ENCODE measurements at regions not wholly inside any gene's neighbourhood (a gene's known extent, or its start where the extent isn't known, plus 50 kb on each side); places are given as distances from the start of the nearest gene placed in this dataset.

DNA sequence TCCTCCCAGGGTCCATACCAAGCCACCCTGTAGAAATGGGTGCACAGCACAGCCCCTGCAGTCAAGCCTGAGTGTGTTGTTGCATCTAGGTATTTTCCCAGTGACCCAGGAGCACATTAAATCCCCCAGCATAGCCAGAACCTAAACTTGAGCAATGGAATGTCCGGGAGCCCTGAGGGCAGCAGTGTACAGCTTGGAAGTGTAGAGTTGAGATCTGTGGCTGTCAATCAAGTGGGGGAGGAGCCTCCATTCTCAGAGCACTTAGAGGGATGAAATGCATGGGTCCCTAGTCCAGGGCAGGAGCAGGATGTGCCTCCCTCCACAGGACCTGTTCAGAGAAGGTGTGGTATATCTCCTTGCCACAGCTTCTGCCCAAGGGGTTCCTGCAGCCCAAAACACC is 885.1 kb downstream of the CCSER2 start:
- TF ChIP-seq EZH2phosphoT487 (IDR thresholded peaks at IDR 0.05; ENCODE audit: unreplicated experiment) = no peak
- no peak for TF ChIP-seq POLR2AphosphoS5 (IDR thresholded peaks at IDR 0.05; ENCODE audit: low read depth)
- TF ChIP-seq, protein P1, sequence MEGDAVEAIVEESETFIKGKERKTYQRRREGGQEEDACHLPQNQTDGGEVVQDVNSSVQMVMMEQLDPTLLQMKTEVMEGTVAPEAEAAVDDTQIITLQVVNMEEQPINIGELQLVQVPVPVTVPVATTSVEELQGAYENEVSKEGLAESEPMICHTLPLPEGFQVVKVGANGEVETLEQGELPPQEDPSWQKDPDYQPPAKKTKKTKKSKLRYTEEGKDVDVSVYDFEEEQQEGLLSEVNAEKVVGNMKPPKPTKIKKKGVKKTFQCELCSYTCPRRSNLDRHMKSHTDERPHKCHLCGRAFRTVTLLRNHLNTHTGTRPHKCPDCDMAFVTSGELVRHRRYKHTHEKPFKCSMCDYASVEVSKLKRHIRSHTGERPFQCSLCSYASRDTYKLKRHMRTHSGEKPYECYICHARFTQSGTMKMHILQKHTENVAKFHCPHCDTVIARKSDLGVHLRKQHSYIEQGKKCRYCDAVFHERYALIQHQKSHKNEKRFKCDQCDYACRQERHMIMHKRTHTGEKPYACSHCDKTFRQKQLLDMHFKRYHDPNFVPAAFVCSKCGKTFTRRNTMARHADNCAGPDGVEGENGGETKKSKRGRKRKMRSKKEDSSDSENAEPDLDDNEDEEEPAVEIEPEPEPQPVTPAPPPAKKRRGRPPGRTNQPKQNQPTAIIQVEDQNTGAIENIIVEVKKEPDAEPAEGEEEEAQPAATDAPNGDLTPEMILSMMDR (conservative IDR thresholded peaks at IDR 0.05; ENCODE audit: low read depth in 2 of 2) = no peak
- TF ChIP-seq, protein P2, sequence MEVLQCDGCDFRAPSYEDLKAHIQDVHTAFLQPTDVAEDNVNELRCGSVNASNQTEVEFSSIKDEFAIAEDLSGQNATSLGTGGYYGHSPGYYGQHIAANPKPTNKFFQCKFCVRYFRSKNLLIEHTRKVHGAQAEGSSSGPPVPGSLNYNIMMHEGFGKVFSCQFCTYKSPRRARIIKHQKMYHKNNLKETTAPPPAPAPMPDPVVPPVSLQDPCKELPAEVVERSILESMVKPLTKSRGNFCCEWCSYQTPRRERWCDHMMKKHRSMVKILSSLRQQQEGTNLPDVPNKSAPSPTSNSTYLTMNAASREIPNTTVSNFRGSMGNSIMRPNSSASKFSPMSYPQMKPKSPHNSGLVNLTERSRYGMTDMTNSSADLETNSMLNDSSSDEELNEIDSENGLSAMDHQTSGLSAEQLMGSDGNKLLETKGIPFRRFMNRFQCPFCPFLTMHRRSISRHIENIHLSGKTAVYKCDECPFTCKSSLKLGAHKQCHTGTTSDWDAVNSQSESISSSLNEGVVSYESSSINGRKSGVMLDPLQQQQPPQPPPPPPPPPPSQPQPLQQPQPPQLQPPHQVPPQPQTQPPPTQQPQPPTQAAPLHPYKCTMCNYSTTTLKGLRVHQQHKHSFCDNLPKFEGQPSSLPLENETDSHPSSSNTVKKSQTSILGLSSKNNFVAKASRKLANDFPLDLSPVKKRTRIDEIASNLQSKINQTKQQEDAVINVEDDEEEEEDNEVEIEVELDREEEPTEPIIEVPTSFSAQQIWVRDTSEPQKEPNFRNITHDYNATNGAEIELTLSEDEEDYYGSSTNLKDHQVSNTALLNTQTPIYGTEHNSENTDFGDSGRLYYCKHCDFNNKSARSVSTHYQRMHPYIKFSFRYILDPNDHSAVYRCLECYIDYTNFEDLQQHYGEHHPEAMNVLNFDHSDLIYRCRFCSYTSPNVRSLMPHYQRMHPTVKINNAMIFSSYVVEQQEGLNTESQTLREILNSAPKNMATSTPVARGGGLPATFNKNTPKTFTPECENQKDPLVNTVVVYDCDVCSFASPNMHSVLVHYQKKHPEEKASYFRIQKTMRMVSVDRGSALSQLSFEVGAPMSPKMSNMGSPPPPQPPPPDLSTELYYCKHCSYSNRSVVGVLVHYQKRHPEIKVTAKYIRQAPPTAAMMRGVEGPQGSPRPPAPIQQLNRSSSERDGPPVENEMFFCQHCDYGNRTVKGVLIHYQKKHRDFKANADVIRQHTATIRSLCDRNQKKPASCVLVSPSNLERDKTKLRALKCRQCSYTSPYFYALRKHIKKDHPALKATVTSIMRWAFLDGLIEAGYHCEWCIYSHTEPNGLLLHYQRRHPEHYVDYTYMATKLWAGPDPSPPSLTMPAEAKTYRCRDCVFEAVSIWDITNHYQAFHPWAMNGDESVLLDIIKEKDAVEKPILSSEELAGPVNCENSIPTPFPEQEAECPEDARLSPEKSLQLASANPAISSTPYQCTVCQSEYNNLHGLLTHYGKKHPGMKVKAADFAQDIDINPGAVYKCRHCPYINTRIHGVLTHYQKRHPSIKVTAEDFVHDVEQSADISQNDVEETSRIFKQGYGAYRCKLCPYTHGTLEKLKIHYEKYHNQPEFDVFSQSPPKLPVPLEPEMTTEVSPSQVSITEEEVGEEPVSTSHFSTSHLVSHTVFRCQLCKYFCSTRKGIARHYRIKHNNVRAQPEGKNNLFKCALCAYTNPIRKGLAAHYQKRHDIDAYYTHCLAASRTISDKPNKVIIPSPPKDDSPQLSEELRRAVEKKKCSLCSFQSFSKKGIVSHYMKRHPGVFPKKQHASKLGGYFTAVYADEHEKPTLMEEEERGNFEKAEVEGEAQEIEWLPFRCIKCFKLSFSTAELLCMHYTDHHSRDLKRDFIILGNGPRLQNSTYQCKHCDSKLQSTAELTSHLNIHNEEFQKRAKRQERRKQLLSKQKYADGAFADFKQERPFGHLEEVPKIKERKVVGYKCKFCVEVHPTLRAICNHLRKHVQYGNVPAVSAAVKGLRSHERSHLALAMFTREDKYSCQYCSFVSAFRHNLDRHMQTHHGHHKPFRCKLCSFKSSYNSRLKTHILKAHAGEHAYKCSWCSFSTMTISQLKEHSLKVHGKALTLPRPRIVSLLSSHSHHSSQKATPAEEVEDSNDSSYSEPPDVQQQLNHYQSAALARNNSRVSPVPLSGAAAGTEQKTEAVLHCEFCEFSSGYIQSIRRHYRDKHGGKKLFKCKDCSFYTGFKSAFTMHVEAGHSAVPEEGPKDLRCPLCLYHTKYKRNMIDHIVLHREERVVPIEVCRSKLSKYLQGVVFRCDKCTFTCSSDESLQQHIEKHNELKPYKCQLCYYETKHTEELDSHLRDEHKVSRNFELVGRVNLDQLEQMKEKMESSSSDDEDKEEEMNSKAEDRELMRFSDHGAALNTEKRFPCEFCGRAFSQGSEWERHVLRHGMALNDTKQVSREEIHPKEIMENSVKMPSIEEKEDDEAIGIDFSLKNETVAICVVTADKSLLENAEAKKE (CRISPR knock-in tag; IDR thresholded peaks at IDR 0.05) = no peak

All from GM23338 (cell line).